ENCODE measurements at regions not wholly inside any gene's neighbourhood (a gene's known extent, or its start where the extent isn't known, plus 50 kb on each side); places are given as distances from the start of the nearest gene placed in this dataset.

DNA sequence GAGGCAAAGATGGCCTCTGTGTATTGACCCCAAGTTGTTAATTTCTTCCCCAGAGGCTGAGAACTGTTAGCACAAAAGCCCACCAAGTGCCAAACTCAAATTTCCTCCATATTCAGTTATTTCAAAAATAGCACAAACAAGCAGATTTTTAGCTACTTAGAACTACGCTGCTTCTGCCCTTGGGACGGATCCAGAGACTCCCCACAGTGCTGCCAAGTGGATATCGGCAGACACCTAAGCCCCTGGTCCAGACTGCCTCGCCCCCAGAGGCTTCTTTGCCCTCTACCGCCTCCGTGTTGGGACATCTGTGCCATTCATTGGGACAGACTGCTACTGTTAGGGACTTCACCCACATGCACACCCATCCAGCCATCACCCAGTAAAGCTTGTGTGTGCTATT, 188.3 kb downstream of the POSTN start:
- Histone ChIP-seq H3K4me2 (no peak overlapping the region), H3K27ac (no peak overlapping the region), H3K4me3 (no peak overlapping the region), H3K9me3 (no peaks in the 10 kb centered on the region), H3K4me1 (no peaks in the 10 kb centered on the region)
- ChIA-PET POLR2A (no interaction called here), CTCF (no interaction called here)
- WGBS (ENCODE audit: missing lambda C conversion rate) = 27% methylated on average over 6 of the region's 6 CpGs
- ATAC-seq = no peak
- no peak for DNase-seq (ENCODE audit: low read depth in 1 of 2, low spot score in 1 of 2)
- TF ChIP-seq FOSB (CRISPR knock-in tag; IDR thresholded peaks at IDR 0.05) = no peak
- no peak for TF ChIP-seq KDM5A (IDR thresholded peaks at IDR 0.05)
- TF ChIP-seq HDAC2 (IDR thresholded peaks at IDR 0.05) = no peak
- TF ChIP-seq, protein P1, sequence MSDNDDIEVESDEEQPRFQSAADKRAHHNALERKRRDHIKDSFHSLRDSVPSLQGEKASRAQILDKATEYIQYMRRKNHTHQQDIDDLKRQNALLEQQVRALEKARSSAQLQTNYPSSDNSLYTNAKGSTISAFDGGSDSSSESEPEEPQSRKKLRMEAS (IDR thresholded peaks at IDR 0.05) = no peak
- no peak for TF ChIP-seq SMC3 (IDR thresholded peaks at IDR 0.05)
- TF ChIP-seq RAD21 (conservative IDR thresholded peaks at IDR 0.05 in 1 of 2, IDR thresholded peaks at IDR 0.05 in 1 of 2) = no peak
- no peak for TF ChIP-seq RNF2 (IDR thresholded peaks at IDR 0.05; ENCODE audit: borderline replicate concordance, low read depth)
- TF ChIP-seq NPAS2 (CRISPR knock-in tag; IDR thresholded peaks at IDR 0.05; ENCODE audit: borderline replicate concordance) = no peak
- FAIRE-seq = no peak

DNA sequence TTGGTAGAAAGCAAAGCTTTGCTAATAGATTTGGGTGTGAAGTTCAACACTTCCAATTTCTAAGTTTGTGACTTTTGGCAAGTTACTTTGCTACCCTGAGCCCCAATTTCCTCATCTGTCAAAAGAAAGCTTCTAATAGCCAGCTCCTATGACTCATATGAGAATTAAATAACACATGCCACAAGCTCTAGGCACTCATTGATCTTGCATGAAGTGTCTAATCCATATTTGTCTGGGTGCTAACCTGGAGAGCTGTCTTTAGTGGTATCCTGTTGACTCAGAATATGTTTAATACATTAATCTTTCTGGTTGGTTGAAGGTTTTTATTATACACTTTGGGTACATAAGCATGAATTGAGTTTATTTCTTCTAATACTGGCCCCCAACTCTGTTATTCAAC, 188.8 kb downstream of the POSTN start:
- TF ChIP-seq, protein P1 (IDR thresholded peaks at IDR 0.05) = no peak
- no peak for TF ChIP-seq RCOR1 (IDR thresholded peaks at IDR 0.05; ENCODE audit: low read depth, low read length)
- Histone ChIP-seq H3K4me2 (no peak overlapping the region), H3K4me3 (no peak overlapping the region), H3K27ac (no peak overlapping the region), H3K9me3 (no peaks in the 10 kb centered on the region), H3K4me1 (no peaks in the 10 kb centered on the region)
- FAIRE-seq (no peak), ATAC-seq (no peak), DNase-seq (ENCODE audit: low read depth in 1 of 2, low spot score in 1 of 2) (no peak)
- ChIA-PET CTCF (no interaction called here), POLR2A (no interaction called here)

DNA sequence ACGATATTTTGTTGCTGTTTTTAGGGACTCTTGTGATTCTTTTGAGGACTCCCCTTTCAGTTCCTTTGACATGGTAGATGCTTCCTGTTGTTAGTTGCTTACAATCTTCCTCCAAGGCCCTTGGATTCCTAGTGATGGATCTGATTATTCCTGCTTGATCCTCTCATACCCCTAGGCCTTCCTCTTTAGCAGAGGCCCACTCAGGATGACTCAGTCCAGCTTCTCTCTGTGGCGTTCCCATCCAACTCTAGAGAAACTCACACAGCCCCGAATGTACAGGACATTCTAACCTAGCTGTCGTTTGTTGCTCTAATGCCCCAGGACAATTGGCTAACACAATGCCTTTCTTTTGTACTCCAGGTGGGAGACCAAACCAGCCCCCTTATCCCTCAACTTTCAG, 191.4 kb downstream of the POSTN start:
- TF ChIP-seq, protein P2, sequence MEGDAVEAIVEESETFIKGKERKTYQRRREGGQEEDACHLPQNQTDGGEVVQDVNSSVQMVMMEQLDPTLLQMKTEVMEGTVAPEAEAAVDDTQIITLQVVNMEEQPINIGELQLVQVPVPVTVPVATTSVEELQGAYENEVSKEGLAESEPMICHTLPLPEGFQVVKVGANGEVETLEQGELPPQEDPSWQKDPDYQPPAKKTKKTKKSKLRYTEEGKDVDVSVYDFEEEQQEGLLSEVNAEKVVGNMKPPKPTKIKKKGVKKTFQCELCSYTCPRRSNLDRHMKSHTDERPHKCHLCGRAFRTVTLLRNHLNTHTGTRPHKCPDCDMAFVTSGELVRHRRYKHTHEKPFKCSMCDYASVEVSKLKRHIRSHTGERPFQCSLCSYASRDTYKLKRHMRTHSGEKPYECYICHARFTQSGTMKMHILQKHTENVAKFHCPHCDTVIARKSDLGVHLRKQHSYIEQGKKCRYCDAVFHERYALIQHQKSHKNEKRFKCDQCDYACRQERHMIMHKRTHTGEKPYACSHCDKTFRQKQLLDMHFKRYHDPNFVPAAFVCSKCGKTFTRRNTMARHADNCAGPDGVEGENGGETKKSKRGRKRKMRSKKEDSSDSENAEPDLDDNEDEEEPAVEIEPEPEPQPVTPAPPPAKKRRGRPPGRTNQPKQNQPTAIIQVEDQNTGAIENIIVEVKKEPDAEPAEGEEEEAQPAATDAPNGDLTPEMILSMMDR (IDR thresholded peaks at IDR 0.05) = no peak
- TF ChIP-seq ZNF302 (CRISPR knock-in tag; IDR thresholded peaks at IDR 0.05) = no peak
- TF ChIP-seq, protein P3, sequence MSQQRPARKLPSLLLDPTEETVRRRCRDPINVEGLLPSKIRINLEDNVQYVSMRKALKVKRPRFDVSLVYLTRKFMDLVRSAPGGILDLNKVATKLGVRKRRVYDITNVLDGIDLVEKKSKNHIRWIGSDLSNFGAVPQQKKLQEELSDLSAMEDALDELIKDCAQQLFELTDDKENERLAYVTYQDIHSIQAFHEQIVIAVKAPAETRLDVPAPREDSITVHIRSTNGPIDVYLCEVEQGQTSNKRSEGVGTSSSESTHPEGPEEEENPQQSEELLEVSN (IDR thresholded peaks at IDR 0.05; ENCODE audit: borderline replicate concordance, low read depth) = no peak
- TF ChIP-seq CBX2 (IDR thresholded peaks at IDR 0.05; ENCODE audit: borderline replicate concordance, low read depth) = no peak
- TF ChIP-seq, protein P4, sequence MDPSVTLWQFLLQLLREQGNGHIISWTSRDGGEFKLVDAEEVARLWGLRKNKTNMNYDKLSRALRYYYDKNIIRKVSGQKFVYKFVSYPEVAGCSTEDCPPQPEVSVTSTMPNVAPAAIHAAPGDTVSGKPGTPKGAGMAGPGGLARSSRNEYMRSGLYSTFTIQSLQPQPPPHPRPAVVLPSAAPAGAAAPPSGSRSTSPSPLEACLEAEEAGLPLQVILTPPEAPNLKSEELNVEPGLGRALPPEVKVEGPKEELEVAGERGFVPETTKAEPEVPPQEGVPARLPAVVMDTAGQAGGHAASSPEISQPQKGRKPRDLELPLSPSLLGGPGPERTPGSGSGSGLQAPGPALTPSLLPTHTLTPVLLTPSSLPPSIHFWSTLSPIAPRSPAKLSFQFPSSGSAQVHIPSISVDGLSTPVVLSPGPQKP (IDR thresholded peaks at IDR 0.05; ENCODE audit: low read depth, low read length) = no peak
- POLR2A ChIA-PET = no interaction called here
- Histone ChIP-seq H3K4me2 (no peak overlapping the region), H3K9me3 (no peaks in the 10 kb centered on the region), H3K4me1 (no peaks in the 10 kb centered on the region), H3K27ac (no peak overlapping the region), H3K4me3 (no peak overlapping the region)
- no peak for FAIRE-seq
- DNase-seq (ENCODE audit: low read depth in 1 of 2, low spot score in 1 of 2) = no peak
- CTCF ChIA-PET = no interaction called here
- ATAC-seq = no peak
- 10% methylated on average over 4 of the region's 4 CpGs for WGBS (ENCODE audit: missing lambda C conversion rate)

DNA sequence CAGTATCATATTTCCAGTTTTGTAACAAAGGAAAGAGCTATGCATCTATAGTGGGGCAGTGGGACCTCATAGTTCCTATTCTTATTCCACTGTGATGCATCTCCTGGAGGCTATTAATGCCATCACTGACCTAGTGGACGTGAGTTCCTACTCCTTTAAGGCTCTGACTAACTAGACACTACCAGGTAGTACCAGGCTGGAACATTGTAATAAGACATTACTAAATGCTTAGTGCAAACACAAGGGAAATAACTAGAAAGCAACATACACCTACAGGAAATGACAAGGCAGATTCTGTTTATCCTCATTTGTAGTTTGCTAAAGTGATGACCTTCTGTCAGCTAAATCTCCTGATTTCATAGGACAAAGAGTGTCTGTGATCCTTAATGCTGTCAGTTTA, 192.5 kb downstream of the POSTN start:
- Histone ChIP-seq H3K4me1 (no peaks in the 10 kb centered on the region), H3K27ac (no peak overlapping the region), H3K4me2 (no peak overlapping the region), H3K9me3 (no peaks in the 10 kb centered on the region), H3K4me3 (no peak overlapping the region)
- no peak for TF ChIP-seq FOSL2 (IDR thresholded peaks at IDR 0.05)
- no peak for TF ChIP-seq FOSL2 (CRISPR knock-in tag; IDR thresholded peaks at IDR 0.05)
- CTCF ChIA-PET = no interaction called here
- no peak for DNase-seq (ENCODE audit: low read depth in 1 of 2, low spot score in 1 of 2)
- FAIRE-seq = no peak
- 9% methylated on average over 1 of the region's 1 CpG for WGBS (ENCODE audit: missing lambda C conversion rate)
- POLR2A ChIA-PET = no interaction called here
- no peak for ATAC-seq
